Type B pancreatic cell (in vitro differentiated cells): ENCODE measurements at regions not wholly inside any gene's neighbourhood (a gene's known extent, or its start where the extent isn't known, plus 50 kb on each side); places are given as distances from the start of the nearest gene placed in this dataset.

Source experiments
- DNase-seq: peaks from one replicate; pipeline ENCODE4 v3.0.0; 2021; ENCODE audit warnings: mixed read lengths; ENCODE audit not compliant: unreplicated experiment; ENCODE audit errors: extremely low spot score
- H3K27ac Mint-ChIP-seq: 2 replicates; pipeline ENCODE4 v1.8.0; 2021; ENCODE audit warnings: mild to moderate bottlenecking, mixed read lengths
- H3K27me3 Mint-ChIP-seq: 2 replicates; pipeline ENCODE4 v1.8.0; 2021; ENCODE audit warnings: mixed read lengths
- H3K36me3 Mint-ChIP-seq: 2 replicates; pipeline ENCODE4 v1.8.0; 2021; ENCODE audit warnings: mixed read lengths
- H3K4me1 Mint-ChIP-seq: one replicate; pipeline ENCODE4 v1.8.0; 2021; ENCODE audit warnings: mixed read lengths; ENCODE audit not compliant: unreplicated experiment
- H3K4me3 Mint-ChIP-seq: 2 replicates; pipeline ENCODE4 v1.8.0; 2021; ENCODE audit warnings: mild to moderate bottlenecking, mixed read lengths
- H3K9me3 Mint-ChIP-seq: 2 replicates; pipeline ENCODE4 v1.8.0; 2021; ENCODE audit warnings: mixed read lengths
- TF ChIP-seq, protein P1 (sequence below): fragments of 200-600 bp; sonication (generic); conservative IDR thresholded peaks from 2 replicates; pipeline ENCODE4 v1.5.0; 2021; ENCODE audit warnings: antibody characterized with exemption, mild to moderate bottlenecking

DNA sequence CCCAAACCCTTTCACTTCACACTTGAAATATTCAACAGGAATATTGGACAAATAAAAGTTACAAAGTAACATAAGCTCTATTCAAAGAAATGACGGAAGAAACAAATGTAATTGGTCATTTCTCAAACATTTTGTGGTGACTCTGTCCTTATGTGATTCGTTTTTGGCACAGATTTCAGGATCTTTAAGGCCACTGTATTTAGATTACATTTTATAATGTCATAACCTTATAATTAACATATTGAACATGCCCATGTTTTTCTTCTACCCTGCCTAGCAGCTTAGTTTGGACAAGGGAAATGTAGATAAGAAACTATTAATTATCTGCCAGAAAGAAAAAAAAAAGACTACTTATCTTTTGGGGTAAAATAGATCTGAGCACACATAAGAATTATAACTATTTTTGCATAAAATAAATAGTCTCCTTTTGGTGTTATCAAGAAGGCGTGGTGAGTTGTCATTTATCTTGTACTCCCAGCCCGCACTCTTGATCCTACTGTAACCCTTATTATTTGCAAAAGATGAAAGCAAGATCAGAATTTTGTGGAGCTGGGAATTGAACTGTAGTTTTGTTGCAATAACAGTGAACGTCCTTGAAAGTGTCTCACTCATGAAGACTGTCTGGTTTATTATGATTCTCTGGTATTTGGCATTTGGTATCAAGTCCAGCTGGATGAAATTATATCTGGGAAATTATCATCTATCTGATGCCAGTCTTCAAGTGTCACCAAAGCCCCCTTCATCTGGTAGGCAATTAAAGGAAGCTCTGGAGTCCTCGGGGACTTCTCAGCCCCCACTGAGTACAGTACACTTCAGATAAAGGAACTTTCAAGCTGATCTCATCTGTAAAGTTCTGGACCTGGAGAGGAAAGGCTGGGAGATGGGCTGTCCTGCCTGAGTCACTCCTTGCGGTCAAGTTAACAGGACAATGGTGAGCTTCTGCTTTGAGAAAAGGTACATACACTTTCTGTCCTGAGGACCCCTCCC lies 175.7 kb upstream of the INHBA start:
- no peak for DNase-seq
- H3K9me3 Mint-ChIP-seq: peaks cover 5% of the 10 kb centered on the region
- peaks cover 8% of the 10 kb centered on the region for H3K4me1 Mint-ChIP-seq
- H3K36me3 Mint-ChIP-seq: no peaks in the 10 kb centered on the region
- peaks cover 9% of the 10 kb centered on the region for H3K27me3 Mint-ChIP-seq
- no peak overlapping the region for H3K4me3 Mint-ChIP-seq
- H3K27ac Mint-ChIP-seq: no peak overlapping the region
- TF ChIP-seq, protein P1, sequence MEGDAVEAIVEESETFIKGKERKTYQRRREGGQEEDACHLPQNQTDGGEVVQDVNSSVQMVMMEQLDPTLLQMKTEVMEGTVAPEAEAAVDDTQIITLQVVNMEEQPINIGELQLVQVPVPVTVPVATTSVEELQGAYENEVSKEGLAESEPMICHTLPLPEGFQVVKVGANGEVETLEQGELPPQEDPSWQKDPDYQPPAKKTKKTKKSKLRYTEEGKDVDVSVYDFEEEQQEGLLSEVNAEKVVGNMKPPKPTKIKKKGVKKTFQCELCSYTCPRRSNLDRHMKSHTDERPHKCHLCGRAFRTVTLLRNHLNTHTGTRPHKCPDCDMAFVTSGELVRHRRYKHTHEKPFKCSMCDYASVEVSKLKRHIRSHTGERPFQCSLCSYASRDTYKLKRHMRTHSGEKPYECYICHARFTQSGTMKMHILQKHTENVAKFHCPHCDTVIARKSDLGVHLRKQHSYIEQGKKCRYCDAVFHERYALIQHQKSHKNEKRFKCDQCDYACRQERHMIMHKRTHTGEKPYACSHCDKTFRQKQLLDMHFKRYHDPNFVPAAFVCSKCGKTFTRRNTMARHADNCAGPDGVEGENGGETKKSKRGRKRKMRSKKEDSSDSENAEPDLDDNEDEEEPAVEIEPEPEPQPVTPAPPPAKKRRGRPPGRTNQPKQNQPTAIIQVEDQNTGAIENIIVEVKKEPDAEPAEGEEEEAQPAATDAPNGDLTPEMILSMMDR: no peak

DNA sequence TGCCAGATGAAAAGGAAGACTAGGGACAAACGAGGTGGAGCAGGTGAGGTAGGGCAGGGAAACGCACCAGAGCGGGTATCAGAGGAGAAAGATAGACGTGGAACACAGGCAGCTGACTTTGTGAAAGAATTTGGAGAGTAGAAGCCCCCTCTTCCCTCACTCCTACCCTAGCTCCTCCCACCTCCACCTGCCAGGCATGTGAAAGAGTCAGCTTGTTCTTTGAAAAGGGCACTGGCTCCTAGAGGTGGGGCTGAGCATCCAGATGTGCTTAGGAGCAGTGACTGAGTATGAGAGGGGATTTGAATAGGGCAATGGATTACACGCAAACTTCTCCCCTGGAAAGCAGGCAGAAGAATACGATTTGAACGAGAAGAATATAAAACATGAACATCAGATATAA lies 174.2 kb upstream of the INHBA start:
- TF ChIP-seq, protein P1: no peak
- Mint-ChIP-seq H3K4me1 (peaks cover 8% of the 10 kb centered on the region), H3K27me3 (peaks cover 9% of the 10 kb centered on the region), H3K9me3 (peaks cover 5% of the 10 kb centered on the region), H3K36me3 (no peaks in the 10 kb centered on the region), H3K4me3 (no peak overlapping the region), H3K27ac (no peak overlapping the region)
- DNase-seq: no peak

DNA sequence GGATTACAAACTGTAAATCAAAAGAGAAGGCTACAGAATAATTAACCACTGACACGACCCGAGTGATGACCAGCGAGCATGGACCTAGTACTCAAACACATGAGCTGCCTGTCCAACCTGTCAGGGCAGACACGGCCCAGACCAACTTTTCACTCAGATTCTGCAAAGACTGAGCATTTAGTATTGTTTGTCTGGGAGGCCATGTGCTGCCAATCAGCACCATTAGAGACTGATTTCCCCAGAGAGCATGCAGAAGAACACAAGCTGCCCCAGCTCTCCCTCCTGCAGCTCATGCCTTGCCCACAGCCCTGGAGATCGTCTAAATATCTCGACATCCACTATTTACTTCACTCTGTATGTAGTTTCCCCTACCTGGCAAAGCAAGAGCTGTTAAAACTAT lies 172.6 kb upstream of the INHBA start:
- DNase-seq: no peak
- peaks cover 8% of the 10 kb centered on the region for H3K4me1 Mint-ChIP-seq

GRCh38 chr7:41874201-41874785 lies 171.4 kb upstream of the INHBA start:
- no peak for DNase-seq
- Mint-ChIP-seq H3K36me3 (no peaks in the 10 kb centered on the region), H3K9me3 (no peaks in the 10 kb centered on the region), H3K27me3 (peaks cover 9% of the 10 kb centered on the region), H3K4me3 (no peak overlapping the region), H3K4me1 (peaks cover 8% of the 10 kb centered on the region), H3K27ac (no peak overlapping the region)
- TF ChIP-seq, protein P1: no peak

More for the DNA sequence above, 172.6 kb upstream of the INHBA start:
- TF ChIP-seq, protein P1: no peak
- Mint-ChIP-seq H3K4me3 (no peak overlapping the region), H3K36me3 (no peaks in the 10 kb centered on the region), H3K27ac (no peak overlapping the region), H3K27me3 (peaks cover 9% of the 10 kb centered on the region), H3K9me3 (peaks cover 5% of the 10 kb centered on the region)

DNA sequence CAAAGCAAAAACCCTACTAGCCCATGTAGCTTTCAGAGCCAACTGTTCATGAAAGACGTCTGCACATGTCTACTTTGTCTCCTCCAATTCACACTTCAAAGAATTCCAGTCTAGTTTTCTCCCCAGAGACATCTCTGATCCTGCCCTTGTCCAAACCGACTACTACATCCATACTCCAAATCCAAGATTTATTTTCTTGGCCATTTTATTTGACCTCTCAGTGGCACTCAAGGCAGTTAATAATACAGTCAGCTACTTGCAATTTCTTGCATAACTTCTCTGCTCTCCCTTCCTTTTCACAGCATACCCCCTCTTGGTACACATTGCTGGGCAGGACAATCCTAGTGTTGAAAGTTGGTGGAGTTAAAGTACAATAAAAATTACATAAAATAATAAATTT lies 170.9 kb upstream of the INHBA start:
- Mint-ChIP-seq H3K4me3 (no peak overlapping the region), H3K4me1 (peaks cover 8% of the 10 kb centered on the region), H3K9me3 (no peaks in the 10 kb centered on the region), H3K27me3 (peaks cover 9% of the 10 kb centered on the region), H3K27ac (no peak overlapping the region), H3K36me3 (no peaks in the 10 kb centered on the region)
- DNase-seq: no peak
- TF ChIP-seq, protein P1: no peak
